GM12878 (cell line): ENCODE measurements at regions not wholly inside any gene's neighbourhood (a gene's known extent, or its start where the extent isn't known, plus 50 kb on each side); places are given as distances from the start of the nearest gene placed in this dataset.

ENCODE experiments used
- CBX3 ChIP-seq: fragments of 200-600 bp; sonication (generic); IDR thresholded peaks from 2 replicates; pipeline ENCODE4 v1.6.1; 2016; ENCODE audit warnings: low read depth, borderline replicate concordance
- HSF1 ChIP-seq: fragments of 150-350 bp; IDR thresholded peaks from 2 replicates; pipeline ENCODE4 v1.6.1; 2014; ENCODE audit warnings: mild to moderate bottlenecking, low read depth, low read length
- RFX5 ChIP-seq: IDR thresholded peaks from 2 replicates; pipeline ENCODE4 v1.6.1; 2011; ENCODE audit warnings: low read depth, low read length, improper control_type of control experiment

GRCh38 chr5:129358069-129358468 lies 102.0 kb upstream of the ADAMTS19 start:
- TF ChIP-seq RFX5 (no peak), HSF1 (no peak), CBX3 (no peak)
